ENCODE measurements at regions not wholly inside any gene's neighbourhood (a gene's known extent, or its start where the extent isn't known, plus 50 kb on each side); places are given as distances from the start of the nearest gene placed in this dataset.
"Not testable (repeated sequence)": the region's sequence is repeated elsewhere in the genome, so short reads cannot be mapped to it uniquely, and the experiment has no call there.

DNA sequence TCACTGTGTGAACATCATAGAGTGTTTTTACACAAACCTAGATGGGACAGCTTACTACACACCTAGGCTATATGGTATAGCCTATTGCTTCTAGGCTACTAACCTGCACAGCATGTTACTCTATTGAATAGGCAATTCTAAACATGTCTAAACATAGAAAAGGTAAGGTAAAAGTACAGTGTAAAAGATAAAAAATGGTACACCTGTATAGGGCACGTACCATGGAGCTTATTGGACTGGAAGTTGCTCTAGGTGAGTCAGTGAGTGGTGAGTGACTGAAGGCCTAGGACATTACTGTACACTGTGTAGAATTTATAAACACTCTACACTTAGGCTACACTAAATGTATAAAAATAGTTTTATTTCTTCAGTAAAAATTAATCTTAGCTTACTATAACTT is 182.0 kb upstream of the THSD7A start:
- no peak overlapping the region for H2AFZ ChIP-seq (ENCODE audit: low read length)
- no peaks in the 10 kb centered on the region for H4K20me1 ChIP-seq (ENCODE audit: insufficient read depth, low read depth, low read length)

DNA sequence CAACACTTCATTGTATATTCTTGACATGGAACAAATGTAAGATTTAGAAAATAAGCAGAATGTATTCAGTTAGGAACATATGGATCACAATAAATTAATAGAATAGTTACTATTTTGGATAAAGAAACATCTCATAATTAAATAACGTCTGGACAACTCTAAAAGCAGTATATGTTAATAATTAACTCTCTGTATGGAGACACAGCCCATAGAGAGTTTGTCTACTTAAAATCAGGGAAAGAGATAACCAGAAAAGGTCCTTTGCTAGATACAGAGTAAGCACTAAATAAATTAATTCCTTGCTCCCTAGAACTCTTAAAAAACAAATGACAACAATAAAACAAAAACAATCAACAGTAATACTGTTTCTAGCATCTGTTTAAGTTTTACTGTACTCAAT is 184.4 kb upstream of the THSD7A start:
- Histone ChIP-seq H3K4me2 (ENCODE audit: low read depth, low read length, poor library complexity, severe bottlenecking) (no peak overlapping the region), H3K27me3 (ENCODE audit: low read length) (no peaks in the 10 kb centered on the region), H3K79me2 (ENCODE audit: low read length) (no peaks in the 10 kb centered on the region), H3K4me1 (ENCODE audit: low read length) (no peaks in the 10 kb centered on the region), H3K4me3 (ENCODE audit: low read length) (no peak overlapping the region), H3K9me3 (ENCODE audit: low read length) (no peaks in the 10 kb centered on the region), H2AFZ (ENCODE audit: low read length) (no peak overlapping the region), H3K27ac (ENCODE audit: low read length) (no peak overlapping the region), H4K20me1 (ENCODE audit: insufficient read depth, low read depth, low read length) (no peaks in the 10 kb centered on the region), H3K9me2 (replicated peaks; ENCODE audit: insufficient read depth, low read length) (no peaks in the 10 kb centered on the region), H3K9ac (ENCODE audit: low read length) (no peak overlapping the region), H3K36me3 (ENCODE audit: insufficient read depth, low read length) (no peaks in the 10 kb centered on the region)
- DNase-seq, result no peak

More for the DNA sequence above, 182.0 kb upstream of the THSD7A start:
- no peak overlapping the region for H3K9ac ChIP-seq (ENCODE audit: low read length)
- H3K4me3 ChIP-seq (ENCODE audit: low read length), result no peak overlapping the region
- H3K79me2 ChIP-seq (ENCODE audit: low read length), result no peaks in the 10 kb centered on the region
- H3K36me3 ChIP-seq (ENCODE audit: insufficient read depth, low read length), result no peaks in the 10 kb centered on the region
- H3K27ac ChIP-seq (ENCODE audit: low read length), result no peak overlapping the region
- H3K9me2 ChIP-seq (replicated peaks; ENCODE audit: insufficient read depth, low read length), result no peaks in the 10 kb centered on the region
- no peaks in the 10 kb centered on the region for H3K9me3 ChIP-seq (ENCODE audit: low read length)
- no peak overlapping the region for H3K4me2 ChIP-seq (ENCODE audit: low read depth, low read length, poor library complexity, severe bottlenecking)
- H3K27me3 ChIP-seq (ENCODE audit: low read length), result no peaks in the 10 kb centered on the region
- peak; percentile 24 for DNase-seq
- H3K4me1 ChIP-seq (ENCODE audit: low read length), result no peaks in the 10 kb centered on the region

DNA sequence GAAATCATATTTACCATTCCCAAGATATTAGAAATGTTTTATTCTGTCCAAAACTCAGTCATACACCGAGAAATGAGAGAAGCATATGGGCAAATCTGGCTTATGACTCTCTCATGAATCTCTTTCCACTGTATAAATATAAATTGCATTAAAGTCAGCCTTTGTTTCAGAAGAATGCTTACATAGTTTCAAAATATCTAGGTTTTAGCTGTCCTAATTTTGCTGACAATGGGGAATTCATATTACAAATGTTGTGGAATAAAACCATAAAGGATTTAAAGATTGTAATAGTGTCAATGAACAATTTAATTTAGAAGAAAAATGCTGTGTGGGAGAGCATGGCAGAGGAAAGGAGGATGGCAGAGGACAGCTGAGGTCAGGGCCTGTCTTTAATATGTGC is 185.0 kb upstream of the THSD7A start:
- Histone ChIP-seq H3K9ac (ENCODE audit: low read length) (no peak overlapping the region), H2AFZ (ENCODE audit: low read length) (no peak overlapping the region), H4K20me1 (ENCODE audit: insufficient read depth, low read depth, low read length) (no peaks in the 10 kb centered on the region), H3K36me3 (ENCODE audit: insufficient read depth, low read length) (no peaks in the 10 kb centered on the region), H3K27ac (ENCODE audit: low read length) (no peak overlapping the region), H3K4me2 (ENCODE audit: low read depth, low read length, poor library complexity, severe bottlenecking) (no peak overlapping the region), H3K9me2 (replicated peaks; ENCODE audit: insufficient read depth, low read length) (no peaks in the 10 kb centered on the region), H3K4me1 (ENCODE audit: low read length) (no peaks in the 10 kb centered on the region), H3K27me3 (ENCODE audit: low read length) (no peaks in the 10 kb centered on the region), H3K79me2 (ENCODE audit: low read length) (no peaks in the 10 kb centered on the region), H3K9me3 (ENCODE audit: low read length) (no peaks in the 10 kb centered on the region), H3K4me3 (ENCODE audit: low read length) (no peak overlapping the region)
- DNase-seq, result no peak

DNA sequence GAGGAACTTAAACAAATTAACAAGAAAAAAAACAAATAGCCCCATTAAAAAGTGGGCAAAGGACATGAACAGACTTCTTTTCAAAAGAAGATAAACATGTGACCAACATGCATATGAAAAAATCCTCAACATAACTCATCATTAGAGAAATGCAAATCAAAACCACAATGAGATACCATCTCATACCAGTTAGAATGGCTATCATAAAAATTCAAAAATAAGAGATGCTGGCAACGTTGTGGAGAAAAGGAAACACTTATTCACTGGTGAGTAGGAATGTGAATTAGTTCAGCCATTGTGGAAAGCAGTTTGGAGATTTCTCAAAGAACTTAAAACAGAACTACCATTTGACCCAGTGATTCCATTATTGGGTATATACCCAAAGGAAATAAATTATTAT is 189.1 kb upstream of the TMEM106B start:
- not testable (repeated sequence) for H3K27me3 ChIP-seq (ENCODE audit: low read length); H4K20me1 ChIP-seq (ENCODE audit: insufficient read depth, low read depth, low read length); H2AFZ ChIP-seq (ENCODE audit: low read length); H3K9me2 ChIP-seq (replicated peaks; ENCODE audit: insufficient read depth, low read length); DNase-seq; H3K79me2 ChIP-seq (ENCODE audit: low read length); H3K4me2 ChIP-seq (ENCODE audit: low read depth, low read length, poor library complexity, severe bottlenecking); H3K9ac ChIP-seq (ENCODE audit: low read length); H3K4me1 ChIP-seq (ENCODE audit: low read length); H3K36me3 ChIP-seq (ENCODE audit: insufficient read depth, low read length); H3K27ac ChIP-seq (ENCODE audit: low read length); H3K9me3 ChIP-seq (ENCODE audit: low read length); H3K4me3 ChIP-seq (ENCODE audit: low read length)

DNA sequence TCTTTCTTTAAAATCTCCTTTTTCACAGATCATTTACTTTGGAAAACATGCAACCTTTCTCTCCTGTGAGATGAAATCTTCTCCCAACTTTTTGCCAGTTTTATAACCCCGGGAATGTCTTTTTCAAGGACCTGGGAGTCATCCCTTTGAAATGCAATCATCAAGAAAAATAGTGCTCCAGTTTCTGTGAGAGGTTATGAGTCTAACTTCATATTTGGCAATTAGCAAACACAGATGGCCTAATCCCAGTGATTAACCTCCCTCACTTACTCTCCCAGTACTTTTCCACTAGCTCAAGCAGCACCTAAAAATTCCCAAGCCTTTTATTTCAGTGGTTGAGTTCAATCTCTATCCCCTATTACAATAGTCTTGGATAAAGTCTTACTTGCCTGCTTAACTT is 185.8 kb upstream of the TMEM106B start:
- Histone ChIP-seq H3K27me3 (ENCODE audit: low read length) (no peaks in the 10 kb centered on the region), H3K9me3 (ENCODE audit: low read length) (no peaks in the 10 kb centered on the region), H3K4me1 (ENCODE audit: low read length) (no peaks in the 10 kb centered on the region), H3K4me3 (ENCODE audit: low read length) (no peak overlapping the region), H3K9ac (ENCODE audit: low read length) (no peak overlapping the region), H3K36me3 (ENCODE audit: insufficient read depth, low read length) (no peaks in the 10 kb centered on the region), H4K20me1 (ENCODE audit: insufficient read depth, low read depth, low read length) (no peaks in the 10 kb centered on the region), H3K27ac (ENCODE audit: low read length) (no peak overlapping the region), H3K9me2 (replicated peaks; ENCODE audit: insufficient read depth, low read length) (no peaks in the 10 kb centered on the region), H3K4me2 (ENCODE audit: low read depth, low read length, poor library complexity, severe bottlenecking) (no peak overlapping the region), H3K79me2 (ENCODE audit: low read length) (no peaks in the 10 kb centered on the region), H2AFZ (ENCODE audit: low read length) (no peak overlapping the region)
- DNase-seq, result no peak

DNA sequence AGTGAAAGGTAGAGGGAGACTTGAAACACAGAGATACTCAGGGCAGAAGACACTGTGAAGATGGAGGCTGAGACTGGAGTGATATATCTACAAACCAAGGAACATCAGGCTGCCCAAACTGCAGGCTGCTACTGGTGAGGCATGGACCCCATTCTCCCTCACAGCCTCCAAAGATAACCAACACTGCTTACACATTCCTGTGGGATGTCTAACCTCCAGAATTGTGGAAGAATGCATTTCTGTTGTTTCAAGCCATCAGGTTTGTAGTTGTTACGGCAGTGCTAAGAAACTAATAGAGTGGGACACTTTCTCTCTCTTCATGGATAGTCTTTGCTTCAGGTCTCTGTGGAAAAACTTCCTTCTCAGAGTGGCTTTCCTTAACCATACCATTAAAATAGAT is 182.6 kb upstream of the TMEM106B start:
- H3K9me2 ChIP-seq (replicated peaks; ENCODE audit: insufficient read depth, low read length), result no peaks in the 10 kb centered on the region
- no peaks in the 10 kb centered on the region for H3K27me3 ChIP-seq (ENCODE audit: low read length)
- H3K36me3 ChIP-seq (ENCODE audit: insufficient read depth, low read length), result no peaks in the 10 kb centered on the region
- H3K9ac ChIP-seq (ENCODE audit: low read length), result no peak overlapping the region
- H4K20me1 ChIP-seq (ENCODE audit: insufficient read depth, low read depth, low read length), result no peaks in the 10 kb centered on the region
- no peak for DNase-seq
- H2AFZ ChIP-seq (ENCODE audit: low read length), result no peak overlapping the region
- H3K4me1 ChIP-seq (ENCODE audit: low read length), result no peaks in the 10 kb centered on the region
- H3K9me3 ChIP-seq (ENCODE audit: low read length), result no peaks in the 10 kb centered on the region
- H3K4me2 ChIP-seq (ENCODE audit: low read depth, low read length, poor library complexity, severe bottlenecking), result no peak overlapping the region
- no peak overlapping the region for H3K27ac ChIP-seq (ENCODE audit: low read length)
- H3K79me2 ChIP-seq (ENCODE audit: low read length), result no peaks in the 10 kb centered on the region
- H3K4me3 ChIP-seq (ENCODE audit: low read length), result no peak overlapping the region

DNA sequence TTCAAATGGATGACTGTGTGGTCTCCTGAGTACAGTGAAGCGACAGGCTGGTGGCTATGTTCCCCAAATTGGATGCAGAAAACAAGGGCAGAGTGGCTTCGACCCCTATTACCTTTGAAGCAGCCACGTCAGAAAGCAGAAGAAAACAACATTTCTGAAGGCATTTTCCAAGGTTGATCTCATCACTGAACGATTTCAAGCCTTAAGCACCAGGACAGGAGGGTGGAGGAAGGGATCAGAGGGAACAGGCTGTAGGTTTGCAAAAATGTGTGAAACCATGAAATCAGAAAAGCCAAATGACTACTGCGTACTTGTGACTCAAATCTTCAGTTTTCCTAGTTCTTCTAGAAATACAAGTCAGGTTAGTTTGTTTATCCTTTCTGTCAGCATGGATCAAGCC is 181.0 kb upstream of the TMEM106B start:
- Histone ChIP-seq H3K9me2 (replicated peaks; ENCODE audit: insufficient read depth, low read length) (no peaks in the 10 kb centered on the region), H3K4me1 (ENCODE audit: low read length) (no peaks in the 10 kb centered on the region), H2AFZ (ENCODE audit: low read length) (no peak overlapping the region), H3K9me3 (ENCODE audit: low read length) (no peaks in the 10 kb centered on the region), H3K4me2 (ENCODE audit: low read depth, low read length, poor library complexity, severe bottlenecking) (no peak overlapping the region), H3K36me3 (ENCODE audit: insufficient read depth, low read length) (no peaks in the 10 kb centered on the region), H4K20me1 (ENCODE audit: insufficient read depth, low read depth, low read length) (no peaks in the 10 kb centered on the region), H3K9ac (ENCODE audit: low read length) (no peak overlapping the region), H3K27ac (ENCODE audit: low read length) (no peak overlapping the region), H3K27me3 (ENCODE audit: low read length) (no peaks in the 10 kb centered on the region), H3K4me3 (ENCODE audit: low read length) (no peak overlapping the region), H3K79me2 (ENCODE audit: low read length) (no peaks in the 10 kb centered on the region)
- DNase-seq, result no peak

DNA sequence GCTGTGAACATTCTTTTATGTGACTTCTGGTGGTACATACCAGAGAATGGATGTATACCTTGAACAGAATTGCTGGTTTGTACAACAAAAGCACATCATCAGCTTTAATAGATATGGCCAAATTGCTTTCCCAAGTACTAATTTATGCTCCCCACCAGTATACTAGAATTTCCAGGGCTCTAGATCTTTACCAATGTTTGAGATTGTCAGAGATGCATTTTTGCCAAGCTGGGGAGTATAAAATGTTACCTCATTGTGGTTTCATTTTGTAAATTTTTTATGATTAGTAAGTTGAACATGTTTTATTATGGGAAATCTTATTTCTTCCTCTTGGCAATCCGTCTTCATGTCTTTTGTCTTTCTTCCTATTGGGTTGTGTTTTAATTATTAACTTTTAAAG is 179.9 kb upstream of the TMEM106B start:
- no peak for DNase-seq
- H3K9me3 ChIP-seq (ENCODE audit: low read length), result no peaks in the 10 kb centered on the region
- H3K27ac ChIP-seq (ENCODE audit: low read length), result no peak overlapping the region
- no peaks in the 10 kb centered on the region for H3K79me2 ChIP-seq (ENCODE audit: low read length)
- no peaks in the 10 kb centered on the region for H3K4me1 ChIP-seq (ENCODE audit: low read length)
- H2AFZ ChIP-seq (ENCODE audit: low read length), result no peak overlapping the region
- H3K36me3 ChIP-seq (ENCODE audit: insufficient read depth, low read length), result no peaks in the 10 kb centered on the region
- H3K4me2 ChIP-seq (ENCODE audit: low read depth, low read length, poor library complexity, severe bottlenecking), result no peak overlapping the region
- H4K20me1 ChIP-seq (ENCODE audit: insufficient read depth, low read depth, low read length), result no peaks in the 10 kb centered on the region
- no peaks in the 10 kb centered on the region for H3K9me2 ChIP-seq (replicated peaks; ENCODE audit: insufficient read depth, low read length)
- H3K4me3 ChIP-seq (ENCODE audit: low read length), result no peak overlapping the region
- H3K9ac ChIP-seq (ENCODE audit: low read length), result no peak overlapping the region
- no peaks in the 10 kb centered on the region for H3K27me3 ChIP-seq (ENCODE audit: low read length)

DNA sequence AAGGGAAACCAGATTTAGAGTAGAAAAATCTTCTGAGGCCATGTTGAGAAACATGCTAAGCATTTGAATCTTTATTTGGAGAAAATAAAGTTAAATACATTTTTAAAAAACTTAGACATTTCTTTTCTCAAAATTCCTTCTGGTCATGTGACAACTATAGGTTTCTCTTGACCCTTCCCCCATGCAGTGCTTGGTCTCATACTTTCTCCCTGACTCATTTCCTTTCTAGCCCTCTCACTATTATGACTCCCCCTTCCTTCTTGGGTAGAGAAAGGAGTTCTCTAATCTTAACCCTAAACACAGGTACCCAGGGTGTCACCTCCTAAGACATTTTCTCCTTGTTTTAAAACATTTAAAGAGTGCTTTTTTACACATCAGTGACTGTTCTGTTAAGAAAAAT is 179.5 kb upstream of the TMEM106B start:
- no peaks in the 10 kb centered on the region for H3K36me3 ChIP-seq (ENCODE audit: insufficient read depth, low read length)
- H3K9ac ChIP-seq (ENCODE audit: low read length), result no peak overlapping the region
- no peaks in the 10 kb centered on the region for H3K9me2 ChIP-seq (replicated peaks; ENCODE audit: insufficient read depth, low read length)
- DNase-seq, result no peak
- no peaks in the 10 kb centered on the region for H3K4me1 ChIP-seq (ENCODE audit: low read length)
- H3K27me3 ChIP-seq (ENCODE audit: low read length), result no peaks in the 10 kb centered on the region
- no peak overlapping the region for H2AFZ ChIP-seq (ENCODE audit: low read length)
- no peaks in the 10 kb centered on the region for H3K9me3 ChIP-seq (ENCODE audit: low read length)
- no peak overlapping the region for H3K4me2 ChIP-seq (ENCODE audit: low read depth, low read length, poor library complexity, severe bottlenecking)
- no peaks in the 10 kb centered on the region for H3K79me2 ChIP-seq (ENCODE audit: low read length)
- no peaks in the 10 kb centered on the region for H4K20me1 ChIP-seq (ENCODE audit: insufficient read depth, low read depth, low read length)
- no peak overlapping the region for H3K4me3 ChIP-seq (ENCODE audit: low read length)
- H3K27ac ChIP-seq (ENCODE audit: low read length), result no peak overlapping the region
